ENCODE measurements at regions not wholly inside any gene's neighbourhood (a gene's known extent, or its start where the extent isn't known, plus 50 kb on each side); places are given as distances from the start of the nearest gene placed in this dataset.

DNA sequence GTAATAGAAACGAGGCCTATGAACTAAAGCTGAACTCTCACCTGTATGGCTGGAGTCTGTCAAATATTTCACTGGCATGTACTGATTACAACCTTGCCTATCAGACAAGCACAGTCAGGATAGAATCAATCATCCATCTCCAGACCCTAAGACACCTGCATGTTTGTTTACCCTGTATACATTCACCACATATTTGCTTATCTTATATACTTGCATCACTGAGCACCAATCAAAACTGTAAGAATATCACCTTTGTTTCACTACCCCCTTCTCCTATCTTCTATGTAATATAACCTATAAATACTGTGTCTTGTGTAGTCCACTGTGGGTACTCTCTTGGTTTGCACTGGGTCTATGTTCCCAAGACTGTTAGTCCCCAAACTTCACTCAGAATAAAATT, 1085.7 kb downstream of the TAF11L14 start:
- TF ChIP-seq POLR2A (IDR thresholded peaks at IDR 0.05; ENCODE audit: low read depth, low read length) (no peak), POLR2AphosphoS5 (IDR thresholded peaks at IDR 0.05; ENCODE audit: low read depth, low read length) (no peak)

Data from GM12892 (cell line).